HepG2 (cell line): ENCODE measurements at regions not wholly inside any gene's neighbourhood (a gene's known extent, or its start where the extent isn't known, plus 50 kb on each side); places are given as distances from the start of the nearest gene placed in this dataset.

ENCODE experiments used
- ATAC-seq: fragments of 200-7000 bp; cut with Tn5 transposase; 3 replicates; pipeline ENCODE4 v1.9.1; 2020; ENCODE audit warnings: mild to moderate bottlenecking, moderate library complexity
- BruUV-seq: library from RNA; stranded (reverse); fragments of 400-500 nt; replicated peaks from 2 replicates; lab custom pipeline; 2021; lab: Mats Ljungman, UMichigan
- CTCF ChIA-PET: fragments of 300-600 bp; formaldehyde crosslinking; extraction: SDS; loops from one replicate; lab custom pipeline; 2021; ENCODE audit warnings: low total read pairs, inconsistent platforms, low intra/inter-chr PET ratio; lab: Yijun Ruan, JAX
- POLR2A ChIA-PET: fragments of 350-600 bp; sonication (Branson Sonifier 250); formaldehyde crosslinking; loops from one replicate; lab custom pipeline; 2020; ENCODE audit warnings: antibody characterized with exemption, inconsistent platforms; lab: Yijun Ruan, JAX
- DNase-seq: peaks from one replicate; pipeline ENCODE4 v3.0.0-alpha.2; 2015; ENCODE audit warnings: low spot score
- FAIRE-seq: peaks from 3 replicates; lab custom pipeline; 2011; peaks lifted over from hg19 to GRCh38; lab: Jason Lieb, UNC
- H2AFZ ChIP-seq: one replicate; pipeline ENCODE4 v1.6.1; 2011; ENCODE audit warnings: low read length, inconsistent platforms
- H3K27ac ChIP-seq: fragments of 300-600 bp; 3 replicates; pipeline ENCODE4 v1.8.0; 2011; ENCODE audit warnings: mixed run types, mild to moderate bottlenecking, mixed read lengths, low read length, inconsistent platforms; ENCODE audit not compliant: insufficient read depth; ENCODE audit errors: extremely low read length
- H3K27me3 ChIP-seq, 2 experiments: fragments of 200-600 bp in 1 of 2; 2 replicates in 1 of 2; 3 replicates in 1 of 2; pipeline versions ENCODE4 v1.6.0 to v1.8.0; 2011; ENCODE audit warnings: low read length in 2 of 2, mild to moderate bottlenecking in 2 of 2, moderate library complexity in 2 of 2, inconsistent platforms in 1 of 2; ENCODE audit not compliant: insufficient read depth in 2 of 2, control insufficient read depth in 1 of 2
- H3K36me3 ChIP-seq, 2 experiments: fragments of 200-600 bp in 1 of 2; replicated peaks in 1 of 2; 2 replicates in 1 of 2; 3 replicates in 1 of 2; pipeline versions ENCODE4 v1.5.1 to v1.8.0; 2011; ENCODE audit warnings: low read length in 2 of 2, inconsistent platforms in 1 of 2; ENCODE audit not compliant: insufficient read depth in 2 of 2, control insufficient read depth in 1 of 2
- H3K4me1 ChIP-seq: 2 replicates; pipeline ENCODE4 v1.5.1; 2012; ENCODE audit warnings: low read length, inconsistent platforms; ENCODE audit not compliant: insufficient read depth
- H3K4me2 ChIP-seq: 2 replicates; pipeline ENCODE4 v1.6.0; 2011; ENCODE audit warnings: low read depth, low read length, inconsistent platforms
- H3K4me3 ChIP-seq, 3 experiments: fragments of 200-600 bp in 1 of 3; sonication (generic), shearing (Covaris generic) in 1 of 3; replicated peaks in 1 of 3; 2 replicates each; pipeline ENCODE4 v1.5.1; 2011 to 2016; ENCODE audit warnings: low read length in 3 of 3, inconsistent platforms in 2 of 3, low read depth in 2 of 3, mild to moderate bottlenecking in 2 of 3, control low read depth in 1 of 3, mixed read lengths in 1 of 3; ENCODE audit not compliant: insufficient read depth in 1 of 3
- H3K79me2 ChIP-seq: one replicate; pipeline ENCODE4 v1.6.1; 2011; ENCODE audit warnings: low read length, inconsistent platforms; ENCODE audit not compliant: insufficient read depth
- H3K9ac ChIP-seq: 2 replicates; pipeline ENCODE4 v1.6.0; 2011; ENCODE audit warnings: mild to moderate bottlenecking, low read depth, low read length, inconsistent platforms; ENCODE audit not compliant: insufficient read depth
- H3K9me3 ChIP-seq: 2 replicates; pipeline ENCODE4 v1.5.1; 2012; ENCODE audit warnings: mild to moderate bottlenecking, low read length
- H4K20me1 ChIP-seq: 2 replicates; pipeline ENCODE4 v1.6.0; 2011; ENCODE audit warnings: inconsistent platforms, mild to moderate bottlenecking, low read length, moderate library complexity; ENCODE audit not compliant: insufficient read depth
- ADNP ChIP-seq: sonication (generic); formaldehyde crosslinking; IDR thresholded peaks from 2 replicates; pipeline ENCODE4 v1.4.0; 2020; ENCODE audit warnings: missing genetic modification reagents
- CBX2 ChIP-seq, 2 experiments: fragments of 200-600 bp in 1 of 2; sonication (generic); formaldehyde crosslinking in 1 of 2; IDR thresholded peaks; 2 replicates each; pipeline versions ENCODE4 v1.7.0 to v1.8.1; 2018 to 2022; ENCODE audit warnings: low read depth in 2 of 2, low read length in 1 of 2, mild to moderate bottlenecking in 1 of 2, missing genetic modification reagents in 1 of 2
- CHD4 ChIP-seq: fragments of 200-600 bp; sonication (generic); IDR thresholded peaks from 2 replicates; pipeline ENCODE4 v1.7.0; 2017; ENCODE audit warnings: mild to moderate bottlenecking, low read length, borderline replicate concordance
- FOXJ3 ChIP-seq: sonication (generic); formaldehyde crosslinking; IDR thresholded peaks from 2 replicates; pipeline ENCODE4 v1.4.0; 2020; ENCODE audit warnings: missing genetic modification reagents, mild to moderate bottlenecking, borderline replicate concordance
- HMG20B ChIP-seq: conservative IDR thresholded peaks from 2 replicates; pipeline ENCODE4 v1.6.1; 2016; ENCODE audit warnings: missing genetic modification reagents, missing compliant biosample characterization
- HMGA1 ChIP-seq: sonication (generic); formaldehyde crosslinking; conservative IDR thresholded peaks from 2 replicates; pipeline ENCODE4 v1.4.0; 2020; ENCODE audit warnings: missing genetic modification reagents
- IKZF1 ChIP-seq: fragments of 450-650 bp; IDR thresholded peaks from 2 replicates; pipeline ENCODE4 v1.7.1; 2016
- MAFF ChIP-seq: IDR thresholded peaks from 2 replicates; pipeline ENCODE4 v1.6.1; 2011; ENCODE audit warnings: low read depth, low read length, improper control_type of control experiment
- MAFK ChIP-seq, 2 experiments: IDR thresholded peaks in 1 of 2; conservative IDR thresholded peaks in 1 of 2; 2 replicates each; pipeline ENCODE4 v1.6.1; 2011; ENCODE audit warnings: improper control_type of control experiment in 2 of 2, low read length in 2 of 2
- POGK ChIP-seq: sonication (generic); formaldehyde crosslinking; conservative IDR thresholded peaks from 2 replicates; pipeline ENCODE4 v1.8.0; 2022; ENCODE audit warnings: mild to moderate bottlenecking, moderate library complexity, missing genetic modification reagents
- SMYD3 ChIP-seq: sonication (generic); formaldehyde crosslinking; IDR thresholded peaks from 2 replicates; pipeline ENCODE4 v1.8.1; 2023; ENCODE audit warnings: mild to moderate bottlenecking, missing genetic modification reagents
- SP140L ChIP-seq: sonication (generic); formaldehyde crosslinking; IDR thresholded peaks from 2 replicates; pipeline ENCODE4 v1.4.0; 2020; ENCODE audit warnings: missing genetic modification reagents, borderline replicate concordance
- ZMYM3 ChIP-seq: sonication (generic); formaldehyde crosslinking; IDR thresholded peaks from 2 replicates; pipeline ENCODE4 v1.5.1; 2020; ENCODE audit warnings: mild to moderate bottlenecking, missing genetic modification reagents
- ZNF282 ChIP-seq: fragments of 450-650 bp; IDR thresholded peaks from 2 replicates; pipeline ENCODE4 v1.6.1; 2018; ENCODE audit not compliant: partially characterized antibody
- ZNF329 ChIP-seq: sonication (generic); formaldehyde crosslinking; IDR thresholded peaks from 2 replicates; pipeline ENCODE4 v1.9.0; 2021; ENCODE audit warnings: low read depth, mild to moderate bottlenecking, missing genetic modification reagents
- ZNF501 ChIP-seq: sonication (generic); formaldehyde crosslinking; IDR thresholded peaks from 2 replicates; pipeline ENCODE4 v1.5.1; 2020; ENCODE audit warnings: mild to moderate bottlenecking, moderate library complexity, missing genetic modification reagents
- ZNF510 ChIP-seq: sonication (generic); formaldehyde crosslinking; IDR thresholded peaks from 2 replicates; pipeline ENCODE4 v1.4.0; 2020; ENCODE audit warnings: low read depth, mild to moderate bottlenecking, missing genetic modification reagents
- ZNF513 ChIP-seq: sonication (generic); formaldehyde crosslinking; conservative IDR thresholded peaks from 2 replicates; pipeline ENCODE4 v1.5.0; 2020; ENCODE audit warnings: missing genetic modification reagents
- ZNF563 ChIP-seq: sonication (generic); formaldehyde crosslinking; IDR thresholded peaks from 2 replicates; pipeline ENCODE4 v1.8.0; 2022; ENCODE audit warnings: mild to moderate bottlenecking, moderate library complexity, missing genetic modification reagents
- WGBS: methylation state at CpG from one replicate; pipeline ENCODE4 v1.1.6; 2017; ENCODE audit warnings: low lambda C conversion rate; 5-methylcytosine and 5-hydroxymethylcytosine counted together
- in situ Hi-C: cut with HindIII; loops from 2 replicates; pipeline ENCODE4 v1.10.0; 2017; ENCODE audit warnings: low pct_unique_long_range_greater_than_20kb; ENCODE audit not compliant: extremely low pct_ligation_motif_present
- intact Hi-C: fragments of 100-400 bp; cut with micrococcal nuclease; formaldehyde crosslinking; loops from one replicate; pipeline ENCODE4 v1.10.0; 2022; ENCODE audit not compliant: unreplicated experiment

GRCh38 chr2:155755481-155755880 lies 577.0 kb downstream of the NR4A2 start:
- Histone ChIP-seq H3K27ac (no peak overlapping the region), H2AFZ (no peak overlapping the region), H3K4me2 (no peak overlapping the region), H3K36me3 (no peaks in the 10 kb centered on the region), H3K27me3 (no peaks in the 10 kb centered on the region), H3K4me3 (no peak overlapping the region), H3K9me3 (peaks cover 9% of the 10 kb centered on the region; the same call in 1 of the 2 replicates), H3K79me2 (no peaks in the 10 kb centered on the region), H3K4me1 (no peaks in the 10 kb centered on the region), H3K9ac (no peak overlapping the region), H4K20me1 (no peaks in the 10 kb centered on the region)
- intact Hi-C loops (no loop called here), in situ Hi-C loops (no loop called here)
- FAIRE-seq: no peak
- CTCF ChIA-PET: no interaction called here
- ATAC-seq: no peak
- POLR2A ChIA-PET: no interaction called here
- TF ChIP-seq MAFK (conservative IDR thresholded peaks at IDR 0.05 in 1 of 2, IDR thresholded peaks at IDR 0.05 in 1 of 2; ENCODE audit: low read length in 2 of 2) (peak; percentile 77 to 90), POGK (CRISPR knock-in tag) (no peak), MAFF (peak; percentile 78), ZNF563 (no peak), HMGA1 (CRISPR knock-in tag) (no peak), SP140L (no peak)
- no peak for DNase-seq
- no TSS peak for BruUV-seq

- FAIRE-seq (no peak), ATAC-seq (peak; percentile 32; the same call in 2 of the 3 replicates), DNase-seq (no peak)
- Histone ChIP-seq H3K27ac (no peak overlapping the region), H3K27me3 (no peaks in the 10 kb centered on the region), H3K9ac (no peak overlapping the region), H3K36me3 (no peaks in the 10 kb centered on the region), H3K4me1 (no peaks in the 10 kb centered on the region), H2AFZ (no peak overlapping the region), H3K9me3 (0 out of 2 replicates have a peak, but pooled peaks cover 9% of the 10 kb centered on the region), H3K4me2 (no peak overlapping the region), H3K4me3 (no peak overlapping the region), H4K20me1 (no peaks in the 10 kb centered on the region), H3K79me2 (no peaks in the 10 kb centered on the region)
- 19% methylated on average over 3 of the region's 4 CpGs for WGBS
- POLR2A ChIA-PET: no interaction called here
- no TSS peak for BruUV-seq
- intact Hi-C loops (no loop called here), in situ Hi-C loops (no loop called here)
- CTCF ChIA-PET: no interaction called here
- TF ChIP-seq HMG20B (CRISPR knock-in tag) (no peak), IKZF1 (no peak), SMYD3 (CRISPR knock-in tag) (no peak), ZNF282 (no peak), ZMYM3 (no peak), ZNF513 (CRISPR knock-in tag) (no peak), CBX2 (IDR thresholded peaks at IDR 0.05; ENCODE audit: low read depth, low read length) (no peak), CBX2 (CRISPR knock-in tag; IDR thresholded peaks at IDR 0.05; ENCODE audit: low read depth) (no peak), ZNF329 (CRISPR knock-in tag) (no peak), ADNP (no peak), ZNF501 (no peak), CHD4 (no peak), ZNF510 (CRISPR knock-in tag) (no peak), FOXJ3 (CRISPR knock-in tag) (no peak)
Observed at GRCh38 chr2:155748131-155748530, 584.4 kb downstream of the NR4A2 start.
